ENCODE measurements at regions not wholly inside any gene's neighbourhood (a gene's known extent, or its start where the extent isn't known, plus 50 kb on each side); places are given as distances from the start of the nearest gene placed in this dataset.

GRCh38 chr1:244236721-244237120, 185.6 kb downstream of the ZBTB18 start:
- TF ChIP-seq ARNTL (CRISPR knock-in tag; IDR thresholded peaks at IDR 0.05; ENCODE audit: borderline replicate concordance, low read depth) (no peak), RARB (CRISPR knock-in tag; IDR thresholded peaks at IDR 0.05) (no peak), ZC3H10 (CRISPR knock-in tag; IDR thresholded peaks at IDR 0.05) (no peak), CSDC2 (CRISPR knock-in tag; IDR thresholded peaks at IDR 0.05) (no peak)
- TF ChIP-seq, protein P1, sequence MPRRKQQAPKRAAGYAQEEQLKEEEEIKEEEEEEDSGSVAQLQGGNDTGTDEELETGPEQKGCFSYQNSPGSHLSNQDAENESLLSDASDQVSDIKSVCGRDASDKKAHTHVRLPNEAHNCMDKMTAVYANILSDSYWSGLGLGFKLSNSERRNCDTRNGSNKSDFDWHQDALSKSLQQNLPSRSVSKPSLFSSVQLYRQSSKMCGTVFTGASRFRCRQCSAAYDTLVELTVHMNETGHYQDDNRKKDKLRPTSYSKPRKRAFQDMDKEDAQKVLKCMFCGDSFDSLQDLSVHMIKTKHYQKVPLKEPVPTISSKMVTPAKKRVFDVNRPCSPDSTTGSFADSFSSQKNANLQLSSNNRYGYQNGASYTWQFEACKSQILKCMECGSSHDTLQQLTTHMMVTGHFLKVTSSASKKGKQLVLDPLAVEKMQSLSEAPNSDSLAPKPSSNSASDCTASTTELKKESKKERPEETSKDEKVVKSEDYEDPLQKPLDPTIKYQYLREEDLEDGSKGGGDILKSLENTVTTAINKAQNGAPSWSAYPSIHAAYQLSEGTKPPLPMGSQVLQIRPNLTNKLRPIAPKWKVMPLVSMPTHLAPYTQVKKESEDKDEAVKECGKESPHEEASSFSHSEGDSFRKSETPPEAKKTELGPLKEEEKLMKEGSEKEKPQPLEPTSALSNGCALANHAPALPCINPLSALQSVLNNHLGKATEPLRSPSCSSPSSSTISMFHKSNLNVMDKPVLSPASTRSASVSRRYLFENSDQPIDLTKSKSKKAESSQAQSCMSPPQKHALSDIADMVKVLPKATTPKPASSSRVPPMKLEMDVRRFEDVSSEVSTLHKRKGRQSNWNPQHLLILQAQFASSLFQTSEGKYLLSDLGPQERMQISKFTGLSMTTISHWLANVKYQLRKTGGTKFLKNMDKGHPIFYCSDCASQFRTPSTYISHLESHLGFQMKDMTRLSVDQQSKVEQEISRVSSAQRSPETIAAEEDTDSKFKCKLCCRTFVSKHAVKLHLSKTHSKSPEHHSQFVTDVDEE (CRISPR knock-in tag; IDR thresholded peaks at IDR 0.05): no peak
- TF ChIP-seq, protein P2, sequence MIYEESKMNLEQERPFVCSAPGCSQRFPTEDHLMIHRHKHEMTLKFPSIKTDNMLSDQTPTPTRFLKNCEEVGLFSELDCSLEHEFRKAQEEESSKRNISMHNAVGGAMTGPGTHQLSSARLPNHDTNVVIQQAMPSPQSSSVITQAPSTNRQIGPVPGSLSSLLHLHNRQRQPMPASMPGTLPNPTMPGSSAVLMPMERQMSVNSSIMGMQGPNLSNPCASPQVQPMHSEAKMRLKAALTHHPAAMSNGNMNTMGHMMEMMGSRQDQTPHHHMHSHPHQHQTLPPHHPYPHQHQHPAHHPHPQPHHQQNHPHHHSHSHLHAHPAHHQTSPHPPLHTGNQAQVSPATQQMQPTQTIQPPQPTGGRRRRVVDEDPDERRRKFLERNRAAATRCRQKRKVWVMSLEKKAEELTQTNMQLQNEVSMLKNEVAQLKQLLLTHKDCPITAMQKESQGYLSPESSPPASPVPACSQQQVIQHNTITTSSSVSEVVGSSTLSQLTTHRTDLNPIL (CRISPR knock-in tag; IDR thresholded peaks at IDR 0.05; ENCODE audit: low read depth): no peak

All from SK-N-SH treated with all-trans-retinoic acid at 6 μM for 48 hours (cell line).